Osteocyte (in vitro differentiated cells): ENCODE measurements at regions not wholly inside any gene's neighbourhood (a gene's known extent, or its start where the extent isn't known, plus 50 kb on each side); places are given as distances from the start of the nearest gene placed in this dataset.
A peak's percentile ranks its signal among the peaks of the same experiment; 100 is the strongest.

Experiments
- DNase-seq: peaks from one replicate; pipeline ENCODE4 v3.0.0; 2021; ENCODE audit warnings: mixed read lengths; ENCODE audit not compliant: unreplicated experiment; ENCODE audit errors: extremely low spot score
- H3K27ac Mint-ChIP-seq: one replicate; pipeline ENCODE4 v1.8.0; 2021; ENCODE audit warnings: mild to moderate bottlenecking, mixed read lengths; ENCODE audit not compliant: unreplicated experiment
- H3K27me3 Mint-ChIP-seq: one replicate; pipeline ENCODE4 v1.8.0; 2021; ENCODE audit warnings: mixed read lengths; ENCODE audit not compliant: unreplicated experiment
- H3K36me3 Mint-ChIP-seq: one replicate; pipeline ENCODE4 v1.8.0; 2021; ENCODE audit warnings: mixed read lengths; ENCODE audit not compliant: unreplicated experiment
- H3K4me1 Mint-ChIP-seq: one replicate; pipeline ENCODE4 v1.8.0; 2021; ENCODE audit warnings: mixed read lengths; ENCODE audit not compliant: unreplicated experiment
- H3K4me3 Mint-ChIP-seq: one replicate; pipeline ENCODE4 v1.8.0; 2021; ENCODE audit warnings: mild to moderate bottlenecking, moderate library complexity, mixed read lengths; ENCODE audit not compliant: unreplicated experiment
- H3K9me3 Mint-ChIP-seq: one replicate; pipeline ENCODE4 v1.8.0; 2021; ENCODE audit warnings: mixed read lengths; ENCODE audit not compliant: unreplicated experiment
- TF ChIP-seq, protein P1 (sequence below): fragments of 200-600 bp; sonication (generic); IDR thresholded peaks from 2 replicates; pipeline ENCODE4 v1.5.0; 2021; ENCODE audit warnings: antibody characterized with exemption, mild to moderate bottlenecking, moderate library complexity

- Mint-ChIP-seq H3K4me1 (no peaks in the 10 kb centered on the region), H3K36me3 (no peaks in the 10 kb centered on the region), H3K27ac (no peak overlapping the region), H3K27me3 (peaks cover 10% of the 10 kb centered on the region), H3K9me3 (no peaks in the 10 kb centered on the region), H3K4me3 (no peak overlapping the region)
- DNase-seq = peak; percentile 3
- TF ChIP-seq, protein P1, sequence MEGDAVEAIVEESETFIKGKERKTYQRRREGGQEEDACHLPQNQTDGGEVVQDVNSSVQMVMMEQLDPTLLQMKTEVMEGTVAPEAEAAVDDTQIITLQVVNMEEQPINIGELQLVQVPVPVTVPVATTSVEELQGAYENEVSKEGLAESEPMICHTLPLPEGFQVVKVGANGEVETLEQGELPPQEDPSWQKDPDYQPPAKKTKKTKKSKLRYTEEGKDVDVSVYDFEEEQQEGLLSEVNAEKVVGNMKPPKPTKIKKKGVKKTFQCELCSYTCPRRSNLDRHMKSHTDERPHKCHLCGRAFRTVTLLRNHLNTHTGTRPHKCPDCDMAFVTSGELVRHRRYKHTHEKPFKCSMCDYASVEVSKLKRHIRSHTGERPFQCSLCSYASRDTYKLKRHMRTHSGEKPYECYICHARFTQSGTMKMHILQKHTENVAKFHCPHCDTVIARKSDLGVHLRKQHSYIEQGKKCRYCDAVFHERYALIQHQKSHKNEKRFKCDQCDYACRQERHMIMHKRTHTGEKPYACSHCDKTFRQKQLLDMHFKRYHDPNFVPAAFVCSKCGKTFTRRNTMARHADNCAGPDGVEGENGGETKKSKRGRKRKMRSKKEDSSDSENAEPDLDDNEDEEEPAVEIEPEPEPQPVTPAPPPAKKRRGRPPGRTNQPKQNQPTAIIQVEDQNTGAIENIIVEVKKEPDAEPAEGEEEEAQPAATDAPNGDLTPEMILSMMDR = no peak
These were observed 278.8 kb upstream of the PLXNA2 start for GRCh38 chr1:208523007-208523406.

DNA sequence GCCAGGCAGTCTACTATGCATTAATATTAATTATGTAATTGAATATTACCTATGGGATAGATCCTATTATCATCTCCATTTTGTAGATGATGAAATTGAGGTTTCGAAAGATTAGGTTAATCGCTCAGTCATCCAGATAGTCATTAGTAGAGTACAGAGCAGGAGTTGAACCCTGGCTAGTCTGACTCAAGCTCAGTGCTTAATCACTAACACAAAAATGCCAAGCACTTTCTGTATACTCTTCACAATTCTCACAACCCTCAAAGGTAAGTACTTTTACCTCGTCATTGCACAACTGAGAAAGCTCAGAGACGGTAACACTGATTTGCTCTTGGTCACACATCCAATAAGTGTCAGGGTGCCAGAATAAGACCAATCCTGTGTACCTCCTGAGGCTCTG lies 280.2 kb upstream of the PLXNA2 start:
- Mint-ChIP-seq H3K36me3 (no peaks in the 10 kb centered on the region), H3K9me3 (no peaks in the 10 kb centered on the region)

GRCh38 chr1:208524925-208525324 lies 280.7 kb upstream of the PLXNA2 start:
- Mint-ChIP-seq H3K27me3 (peaks cover 7% of the 10 kb centered on the region), H3K27ac (no peak overlapping the region), H3K36me3 (no peaks in the 10 kb centered on the region), H3K4me1 (no peaks in the 10 kb centered on the region), H3K4me3 (no peak overlapping the region), H3K9me3 (no peaks in the 10 kb centered on the region)
- TF ChIP-seq, protein P1 = no peak
- DNase-seq = peak; percentile 17

More for the DNA sequence above, 280.2 kb upstream of the PLXNA2 start:
- DNase-seq = no peak
- no peak overlapping the region for H3K27ac Mint-ChIP-seq
- TF ChIP-seq, protein P1 = no peak
- no peak overlapping the region for H3K4me3 Mint-ChIP-seq
- H3K4me1 Mint-ChIP-seq = no peaks in the 10 kb centered on the region
- peaks cover 7% of the 10 kb centered on the region for H3K27me3 Mint-ChIP-seq

GRCh38 chr1:208525417-208525816 lies 281.2 kb upstream of the PLXNA2 start:
- H3K27ac Mint-ChIP-seq = no peak overlapping the region
- no peak for DNase-seq
- no peak overlapping the region for H3K4me3 Mint-ChIP-seq
- H3K27me3 Mint-ChIP-seq = peaks cover 7% of the 10 kb centered on the region
- TF ChIP-seq, protein P1 = no peak
- H3K4me1 Mint-ChIP-seq = no peaks in the 10 kb centered on the region
- no peaks in the 10 kb centered on the region for H3K36me3 Mint-ChIP-seq
- H3K9me3 Mint-ChIP-seq = no peaks in the 10 kb centered on the region

DNA sequence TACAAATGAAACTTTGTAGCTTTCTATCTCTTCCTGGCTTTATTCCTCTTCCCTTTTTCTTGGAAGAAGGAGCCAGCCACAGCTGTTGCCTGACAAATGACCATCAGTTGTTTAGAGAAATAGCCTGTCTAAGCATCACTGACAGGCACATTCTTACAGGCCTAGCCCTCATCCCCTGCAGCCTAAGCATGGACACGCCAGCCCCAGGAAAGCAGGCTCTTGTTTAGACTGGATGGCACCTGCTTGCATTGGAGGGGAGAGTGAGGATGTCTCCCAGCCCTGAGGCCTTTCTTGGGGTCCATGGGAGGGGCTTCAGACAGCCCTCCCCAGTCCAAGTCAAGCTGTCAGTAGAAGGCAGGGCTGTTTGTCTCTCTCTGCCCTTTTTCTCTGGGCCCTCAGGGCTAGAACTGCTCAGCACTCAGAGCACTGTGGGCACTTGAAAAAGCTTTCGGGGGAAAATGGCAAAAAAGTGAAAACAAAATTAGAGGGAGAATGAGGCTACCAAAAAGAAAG lies 282.5 kb upstream of the PLXNA2 start:
- peak; percentile 48 for DNase-seq
- no peaks in the 10 kb centered on the region for H3K4me1 Mint-ChIP-seq
- no peaks in the 10 kb centered on the region for H3K36me3 Mint-ChIP-seq
- no peaks in the 10 kb centered on the region for H3K9me3 Mint-ChIP-seq
- peaks cover 8% of the 10 kb centered on the region for H3K27me3 Mint-ChIP-seq
- no peak overlapping the region for H3K27ac Mint-ChIP-seq
- H3K4me3 Mint-ChIP-seq = no peak overlapping the region
- TF ChIP-seq, protein P1 = no peak
